ENCODE measurements at regions not wholly inside any gene's neighbourhood (a gene's known extent, or its start where the extent isn't known, plus 50 kb on each side); places are given as distances from the start of the nearest gene placed in this dataset.

DNA sequence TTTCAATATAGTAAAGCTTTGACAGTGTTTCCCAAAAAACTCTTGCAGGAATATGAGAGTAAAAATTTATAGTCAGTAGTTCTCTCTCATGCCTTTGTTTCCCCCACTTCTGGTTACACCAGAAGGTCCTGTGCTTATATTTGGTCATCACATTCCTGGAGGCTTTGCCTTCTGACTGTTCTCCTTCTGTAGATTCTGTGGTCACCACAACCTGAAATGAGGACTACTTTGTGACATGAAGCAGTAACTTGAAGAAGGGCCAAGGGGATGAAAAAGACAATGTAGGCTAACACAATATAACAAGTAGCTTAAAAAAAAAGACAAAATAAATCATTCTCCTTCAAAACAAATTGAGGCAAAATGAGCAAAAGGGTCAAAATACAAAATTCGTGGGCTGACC lies 366.2 kb upstream of the NR3C2 start:
- Mint-ChIP-seq H3K9me3 (ENCODE audit: insufficient read depth) (peaks cover 7% of the 10 kb centered on the region), H3K4me3 (no peak overlapping the region), H3K27ac (no peak overlapping the region), H3K4me1 (no peaks in the 10 kb centered on the region), H3K27me3 (no peaks in the 10 kb centered on the region)
- WGBS (ENCODE audit: insufficient coverage), result no CpG with 5 or more reads among the region's 1 CpG
- POLR2A ChIA-PET, result no interaction called here
- Histone ChIP-seq H3K27ac (ENCODE audit: low read length in 2 of 2) (no peak overlapping the region), H3K27me3 (replicated peaks in 1 of 4; ENCODE audit: control extremely low read depth in 1 of 4, control insufficient read depth in 3 of 4, insufficient read depth in 4 of 4, low read length in 3 of 4) (no peaks in the 10 kb centered on the region), H3K4me1 (ENCODE audit: control insufficient read depth in 2 of 2, insufficient read depth in 2 of 2, low read length in 2 of 2) (no peaks in the 10 kb centered on the region), H2AFZ (ENCODE audit: insufficient read depth, low read depth, low read length, poor library complexity, severe bottlenecking) (no peak overlapping the region), H3K4me3 (ENCODE audit: control extremely low read depth in 1 of 5, extremely low read depth in 1 of 5, insufficient read depth in 1 of 5, low read depth in 2 of 5, low read length in 4 of 5) (no peak overlapping the region), H3K79me2 (ENCODE audit: control insufficient read depth, insufficient read depth, low read length) (no peaks in the 10 kb centered on the region), H3K9ac (ENCODE audit: low read length) (no peak overlapping the region), H3K9me3 (ENCODE audit: control extremely low read depth in 1 of 3, control insufficient read depth in 2 of 3, insufficient read depth in 1 of 3, low read length in 2 of 3) (no peaks in the 10 kb centered on the region), H3K4me2 (replicated peaks; ENCODE audit: low read depth, low read length, poor library complexity, severe bottlenecking) (no peak overlapping the region), H4K20me1 (ENCODE audit: control insufficient read depth, insufficient read depth, low read length, poor library complexity, severe bottlenecking) (no peaks in the 10 kb centered on the region), H3K36me3 (replicated peaks in 1 of 2; ENCODE audit: control extremely low read depth in 1 of 2, control insufficient read depth in 1 of 2, extremely low read depth in 1 of 2, insufficient read depth in 2 of 2, low read length in 1 of 2) (no peaks in the 10 kb centered on the region)
- no peak for TF ChIP-seq EZH2 (IDR thresholded peaks at IDR 0.05; ENCODE audit: borderline replicate concordance, insufficient read depth, low read depth, low read length, poor library complexity, severe bottlenecking)
- TF ChIP-seq CTCF (IDR thresholded peaks at IDR 0.05), result no peak
- intact Hi-C loops (cut with micrococcal nuclease), result no loop called here
- ATAC-seq (ENCODE audit: low read depth), result no peak
- DNase-seq, result no peak
- CTCF ChIA-PET, result no interaction called here

- DNase-seq (no peak), ATAC-seq (ENCODE audit: low read depth) (no peak)
- no peak overlapping the region for H3K27ac Mint-ChIP-seq
- WGBS (ENCODE audit: insufficient coverage), result no CpG with 5 or more reads among the region's 4 CpGs
- Histone ChIP-seq H3K27me3 (replicated peaks in 1 of 4; ENCODE audit: control extremely low read depth in 1 of 4, control insufficient read depth in 3 of 4, insufficient read depth in 4 of 4, low read length in 3 of 4) (no peaks in the 10 kb centered on the region), H3K27ac (ENCODE audit: low read length in 2 of 2) (no peak overlapping the region), H3K4me2 (replicated peaks; ENCODE audit: low read depth, low read length, poor library complexity, severe bottlenecking) (no peak overlapping the region), H3K36me3 (replicated peaks in 1 of 2; ENCODE audit: control extremely low read depth in 1 of 2, control insufficient read depth in 1 of 2, extremely low read depth in 1 of 2, insufficient read depth in 2 of 2, low read length in 1 of 2) (no peaks in the 10 kb centered on the region), H3K4me3 (ENCODE audit: control extremely low read depth in 1 of 5, extremely low read depth in 1 of 5, insufficient read depth in 1 of 5, low read depth in 2 of 5, low read length in 4 of 5) (no peak overlapping the region), H3K79me2 (ENCODE audit: control insufficient read depth, insufficient read depth, low read length) (no peaks in the 10 kb centered on the region), H2AFZ (ENCODE audit: insufficient read depth, low read depth, low read length, poor library complexity, severe bottlenecking) (no peak overlapping the region), H3K4me1 (ENCODE audit: control insufficient read depth in 2 of 2, insufficient read depth in 2 of 2, low read length in 2 of 2) (no peaks in the 10 kb centered on the region), H3K9ac (ENCODE audit: low read length) (no peak overlapping the region), H4K20me1 (ENCODE audit: control insufficient read depth, insufficient read depth, low read length, poor library complexity, severe bottlenecking) (no peaks in the 10 kb centered on the region), H3K9me3 (ENCODE audit: control extremely low read depth in 1 of 3, control insufficient read depth in 2 of 3, insufficient read depth in 1 of 3, low read length in 2 of 3) (no peaks in the 10 kb centered on the region)
- H3K9me3 Mint-ChIP-seq (ENCODE audit: insufficient read depth), result peaks cover 2% of the 10 kb centered on the region
- ChIA-PET CTCF (no interaction called here), POLR2A (no interaction called here)
- TF ChIP-seq EZH2 (IDR thresholded peaks at IDR 0.05; ENCODE audit: borderline replicate concordance, insufficient read depth, low read depth, low read length, poor library complexity, severe bottlenecking), result no peak
- no peak for TF ChIP-seq CTCF (IDR thresholded peaks at IDR 0.05)
- H3K27me3 Mint-ChIP-seq, result no peaks in the 10 kb centered on the region
- no peak overlapping the region for H3K4me3 Mint-ChIP-seq
- intact Hi-C loops (cut with micrococcal nuclease), result no loop called here
- no peaks in the 10 kb centered on the region for H3K4me1 Mint-ChIP-seq
Measured at GRCh38 chr4:148800940-148801339, 358.7 kb upstream of the NR3C2 start.

Data from B cell (primary cell).